Naive thymus-derived CD8-positive, alpha-beta T cell (primary cell): ENCODE measurements at regions not wholly inside any gene's neighbourhood (a gene's known extent, or its start where the extent isn't known, plus 50 kb on each side); places are given as distances from the start of the nearest gene placed in this dataset.
A peak's percentile ranks its signal among the peaks of the same experiment; 100 is the strongest.

Experiments used
- ATAC-seq, 2 donors: fragments of 150-1000 bp; cut with Tn5 transposase in 1 of 2; sonication (Bioruptor Pico), chemical (Tn5 transposase) in 1 of 2; 1 replicate in 1 of 2; 2 replicates in 1 of 2; pipeline ENCODE4 v1.10.0; 2021; ENCODE audit warnings: mild to moderate bottlenecking in 2 of 2, moderate library complexity in 2 of 2
- POLR2A ChIA-PET: fragments of 350-600 bp; sonication (Branson Sonifier 250); formaldehyde crosslinking; loops from one replicate; lab custom pipeline; 2021; ENCODE audit warnings: antibody characterized with exemption; lab: Charles Lee
- DNase-seq, 10 donors: peaks; one replicate each; pipeline versions ENCODE4 v3.0.0 to v3.0.0-alpha.2; 2020 to 2022
- H3K27ac Mint-ChIP-seq, 10 donors: one replicate each; pipeline ENCODE4 v1.8.0; 2020 to 2022; ENCODE audit warnings: mild to moderate bottlenecking in 10 of 10, mixed read lengths in 10 of 10, moderate library complexity in 4 of 10, inconsistent platforms in 1 of 10
- H3K27me3 Mint-ChIP-seq, 5 donors: one replicate each; pipeline ENCODE4 v1.8.0; 2021 to 2022; ENCODE audit warnings: mixed read lengths in 5 of 5
- H3K36me3 Mint-ChIP-seq, 3 donors: one replicate each; pipeline ENCODE4 v1.8.0; 2020 to 2022; ENCODE audit warnings: mixed read lengths in 3 of 3, mild to moderate bottlenecking in 2 of 3, inconsistent platforms in 1 of 3
- H3K4me1 Mint-ChIP-seq, 4 donors: one replicate each; pipeline ENCODE4 v1.8.0; 2021 to 2022; ENCODE audit warnings: mixed read lengths in 4 of 4
- H3K4me3 Mint-ChIP-seq, 10 donors: one replicate each; pipeline ENCODE4 v1.8.0; 2020 to 2022; ENCODE audit warnings: mild to moderate bottlenecking in 10 of 10, mixed read lengths in 10 of 10, moderate library complexity in 6 of 10, inconsistent platforms in 1 of 10
- H3K9me3 Mint-ChIP-seq, 9 donors: one replicate each; pipeline ENCODE4 v1.8.0; 2020 to 2022; ENCODE audit warnings: mixed read lengths in 9 of 9, mild to moderate bottlenecking in 3 of 9, inconsistent platforms in 1 of 9, moderate library complexity in 1 of 9

- no peak for ATAC-seq
- peaks cover 7 to 18% (median 14%) of the 10 kb centered on the region in 4 donors for H3K4me1 Mint-ChIP-seq
- H3K27ac Mint-ChIP-seq, result no peak overlapping the region
- no peak overlapping the region for H3K4me3 Mint-ChIP-seq
- H3K9me3 Mint-ChIP-seq, result peaks cover 0 to 4% (median 0%) of the 10 kb centered on the region in 9 donors
- DNase-seq, result no peak
- POLR2A ChIA-PET, result no interaction called here
- peaks cover 1 to 15% (median 10%) of the 10 kb centered on the region in 5 donors for H3K27me3 Mint-ChIP-seq
- H3K36me3 Mint-ChIP-seq, result peaks cover 0 to 3% (median 0%) of the 10 kb centered on the region in 3 donors
Observed at GRCh38 chrX:39163581-39164126, 362.4 kb downstream of the MID1IP1 start.

- Mint-ChIP-seq H3K4me3 (no peak overlapping the region), H3K4me1 (peaks cover 7 to 18% (median 14%) of the 10 kb centered on the region in 4 donors), H3K9me3 (peaks cover 0 to 4% (median 0%) of the 10 kb centered on the region in 9 donors), H3K36me3 (peaks cover 0 to 3% (median 0%) of the 10 kb centered on the region in 3 donors), H3K27ac (no peak overlapping the region), H3K27me3 (peaks cover 1 to 15% (median 7%) of the 10 kb centered on the region in 5 donors)
- DNase-seq (no peak), ATAC-seq (no peak)
- POLR2A ChIA-PET, result no interaction called here
Observed at GRCh38 chrX:39164212-39164611, 363.0 kb downstream of the MID1IP1 start.

GRCh38 chrX:39165185-39165584 lies 363.9 kb downstream of the MID1IP1 start:
- Mint-ChIP-seq H3K27me3 (peaks cover 1 to 15% (median 4%) of the 10 kb centered on the region in 5 donors), H3K4me3 (no peak overlapping the region), H3K9me3 (peaks cover 0 to 4% (median 0%) of the 10 kb centered on the region in 9 donors), H3K36me3 (peaks cover 0 to 3% (median 0%) of the 10 kb centered on the region in 3 donors), H3K4me1 (peaks cover 7 to 18% (median 14%) of the 10 kb centered on the region in 4 donors), H3K27ac (peak overlapping the region in 1 of 10 donors; percentile 58)
- DNase-seq (no peak), ATAC-seq (no peak)
- POLR2A ChIA-PET, result no interaction called here

- Mint-ChIP-seq H3K9me3 (peaks cover 0 to 4% (median 0%) of the 10 kb centered on the region in 9 donors), H3K4me3 (no peak overlapping the region), H3K4me1 (peaks cover 7 to 18% (median 14%) of the 10 kb centered on the region in 4 donors), H3K27ac (peak overlapping the region in 2 of 10 donors; percentile 58 to 90), H3K36me3 (peaks cover 0 to 3% (median 0%) of the 10 kb centered on the region in 3 donors), H3K27me3 (peaks cover 1 to 15% (median 4%) of the 10 kb centered on the region in 5 donors)
- ATAC-seq (no peak), DNase-seq (no peak)
- POLR2A ChIA-PET, result no interaction called here
Observed at GRCh38 chrX:39165773-39166172, 364.5 kb downstream of the MID1IP1 start.

GRCh38 chrX:39167791-39168190 lies 366.5 kb downstream of the MID1IP1 start:
- no peak overlapping the region for H3K4me3 Mint-ChIP-seq
- POLR2A ChIA-PET, result no interaction called here
- DNase-seq, result no peak
- peaks cover 0 to 3% (median 0%) of the 10 kb centered on the region in 3 donors for H3K36me3 Mint-ChIP-seq
- ATAC-seq, result no peak
- H3K9me3 Mint-ChIP-seq, result peaks cover 0 to 4% (median 0%) of the 10 kb centered on the region in 9 donors
- peaks cover 1 to 7% (median 4%) of the 10 kb centered on the region in 5 donors for H3K27me3 Mint-ChIP-seq
- H3K27ac Mint-ChIP-seq, result peak overlapping the region in 1 of 10 donors; percentile 44
- peaks cover 0 to 13% (median 5%) of the 10 kb centered on the region in 4 donors for H3K4me1 Mint-ChIP-seq

GRCh38 chrX:39168609-39169008 lies 367.4 kb downstream of the MID1IP1 start:
- Mint-ChIP-seq H3K4me3 (no peak overlapping the region), H3K27me3 (peaks cover 0 to under 1% (median 0%) of the 10 kb centered on the region in 5 donors), H3K36me3 (no peaks in the 10 kb centered on the region), H3K9me3 (peaks cover 0 to 4% (median 0%) of the 10 kb centered on the region in 9 donors), H3K4me1 (peaks cover 0 to 10% (median 1%) of the 10 kb centered on the region in 4 donors), H3K27ac (no peak overlapping the region)
- DNase-seq (no peak), ATAC-seq (no peak)
- POLR2A ChIA-PET, result no interaction called here

- H3K27ac Mint-ChIP-seq, result no peak overlapping the region
- H3K4me1 Mint-ChIP-seq, result peaks cover 0 to 20% (median 6%) of the 10 kb centered on the region in 4 donors
- POLR2A ChIA-PET, result interaction anchor here (0.5 kb wide), 1 partner anchor 9 kb away, joined by 3 read pairs; no protein-coding TSS in a partner anchor
- peaks cover 0 to 4% (median 0%) of the 10 kb centered on the region in 9 donors for H3K9me3 Mint-ChIP-seq
- no peaks in the 10 kb centered on the region for H3K27me3 Mint-ChIP-seq
- H3K4me3 Mint-ChIP-seq, result no peak overlapping the region
- ATAC-seq (no peak), DNase-seq (no peak)
- no peaks in the 10 kb centered on the region for H3K36me3 Mint-ChIP-seq
Observed at GRCh38 chrX:39169976-39170375, 368.7 kb downstream of the MID1IP1 start.

GRCh38 chrX:39170464-39170863 lies 369.2 kb downstream of the MID1IP1 start:
- Mint-ChIP-seq H3K4me3 (no peak overlapping the region), H3K27ac (no peak overlapping the region), H3K36me3 (no peaks in the 10 kb centered on the region), H3K27me3 (no peaks in the 10 kb centered on the region), H3K9me3 (peaks cover 0 to 4% (median 0%) of the 10 kb centered on the region in 9 donors), H3K4me1 (peaks cover 0 to 23% (median 10%) of the 10 kb centered on the region in 4 donors)
- ATAC-seq (no peak), DNase-seq (no peak)
- POLR2A ChIA-PET, result interaction anchor here (0.5 kb wide), 1 partner anchor 8 kb away, joined by 3 read pairs; no protein-coding TSS in a partner anchor

- Mint-ChIP-seq H3K9me3 (no peaks in the 10 kb centered on the region), H3K36me3 (no peaks in the 10 kb centered on the region), H3K4me1 (peaks cover 0 to 27% (median 18%) of the 10 kb centered on the region in 4 donors), H3K27ac (no peak overlapping the region), H3K27me3 (no peaks in the 10 kb centered on the region), H3K4me3 (no peak overlapping the region)
- DNase-seq, result no peak
- POLR2A ChIA-PET, result interaction anchor here (0.6 kb wide), 1 partner anchor 863 kb away, joined by 6 read pairs; no protein-coding TSS in a partner anchor
- ATAC-seq, result no peak
Observed at GRCh38 chrX:39171686-39172085, 370.4 kb downstream of the MID1IP1 start.

- ATAC-seq, result peak in 1 of 2 donors; percentile 48
Observed at GRCh38 chrX:39174241-39174771, 373.0 kb downstream of the MID1IP1 start.

GRCh38 chrX:39174772-39175417 lies 373.6 kb downstream of the MID1IP1 start:
- peaks cover 3 to 22% (median 15%) of the 10 kb centered on the region in 4 donors for H3K4me1 Mint-ChIP-seq
- ATAC-seq, result peak; percentile 89
- POLR2A ChIA-PET, result no interaction called here
- peak in 8 of 10 donors; percentile 30 to 65 (median 56) for DNase-seq
- no peaks in the 10 kb centered on the region for H3K36me3 Mint-ChIP-seq
- no peaks in the 10 kb centered on the region for H3K27me3 Mint-ChIP-seq
- peak overlapping the region; percentile 64 to 79 (median 71) for H3K4me3 Mint-ChIP-seq
- peak overlapping the region; percentile 81 to 94 (median 91) for H3K27ac Mint-ChIP-seq
- no peaks in the 10 kb centered on the region for H3K9me3 Mint-ChIP-seq

More at GRCh38 chrX:39174241-39174771, 373.0 kb downstream of the MID1IP1 start:
- H3K4me3 Mint-ChIP-seq, result peak overlapping the region; percentile 64 to 79 (median 71)
- no peak for DNase-seq
- peaks cover 3 to 22% (median 15%) of the 10 kb centered on the region in 4 donors for H3K4me1 Mint-ChIP-seq
- no peaks in the 10 kb centered on the region for H3K27me3 Mint-ChIP-seq
- H3K36me3 Mint-ChIP-seq, result no peaks in the 10 kb centered on the region
- H3K27ac Mint-ChIP-seq, result peak overlapping the region; percentile 81 to 94 (median 90)
- H3K9me3 Mint-ChIP-seq, result no peaks in the 10 kb centered on the region
- POLR2A ChIA-PET, result no interaction called here

- Mint-ChIP-seq H3K4me1 (peaks cover 3 to 22% (median 15%) of the 10 kb centered on the region in 4 donors), H3K36me3 (no peaks in the 10 kb centered on the region), H3K9me3 (no peaks in the 10 kb centered on the region), H3K27ac (peak overlapping the region; percentile 81 to 94 (median 91)), H3K4me3 (peak overlapping the region; percentile 42 to 79 (median 69)), H3K27me3 (no peaks in the 10 kb centered on the region)
- DNase-seq, result no peak
- ATAC-seq, result no peak
- POLR2A ChIA-PET, result no interaction called here
Observed at GRCh38 chrX:39175418-39176057, 374.3 kb downstream of the MID1IP1 start.
